ENCODE measurements at regions not wholly inside any gene's neighbourhood (a gene's known extent, or its start where the extent isn't known, plus 50 kb on each side); places are given as distances from the start of the nearest gene placed in this dataset.

DNA sequence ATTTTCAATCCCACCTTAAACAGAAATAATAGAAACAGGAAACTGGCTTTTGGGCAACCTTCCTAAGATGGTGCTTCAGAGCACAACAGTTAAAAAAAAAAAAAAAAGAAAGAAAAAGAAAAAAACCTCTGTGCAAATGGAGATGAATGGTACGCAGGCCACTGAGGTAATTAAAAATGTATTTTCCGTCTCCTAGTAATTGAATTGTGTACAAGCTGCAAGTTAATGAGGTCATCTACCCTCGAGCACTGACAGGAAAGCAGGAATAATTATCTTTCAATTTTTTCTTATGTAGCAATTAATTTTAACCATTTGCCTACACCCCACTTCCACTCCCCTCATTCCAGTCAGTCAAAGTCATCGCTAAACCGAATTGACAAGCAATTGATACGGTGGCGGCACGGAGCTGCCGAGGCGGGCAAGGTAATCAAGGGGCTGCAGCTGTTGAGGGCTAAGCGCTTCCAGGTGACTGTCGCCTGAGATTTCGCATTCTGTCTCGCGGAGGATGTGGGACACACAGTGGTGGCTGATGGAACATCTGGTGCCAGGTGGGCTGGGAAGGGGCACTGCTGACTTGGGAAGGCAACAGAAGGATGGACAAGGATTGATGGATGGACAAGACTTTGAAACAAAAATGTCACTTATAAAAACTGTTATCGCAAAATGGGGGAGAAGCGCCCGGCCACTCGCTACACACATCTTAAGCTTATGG is 109.4 kb downstream of the RCN1 start:
- Histone ChIP-seq H3K27me3 (ENCODE audit: control insufficient read depth in 5 of 5, insufficient read depth in 4 of 5, low read length in 5 of 5) (no peaks in the 10 kb centered on the region), H3K9me3 (ENCODE audit: control insufficient read depth in 5 of 5, low read length in 5 of 5) (no peaks in the 10 kb centered on the region), H3K9ac (ENCODE audit: low read length in 5 of 5) (no peak overlapping the region), H3K4me1 (ENCODE audit: control insufficient read depth in 5 of 5, insufficient read depth in 5 of 5, low read length in 5 of 5) (no peaks in the 10 kb centered on the region), H3K36me3 (ENCODE audit: control insufficient read depth in 5 of 5, insufficient read depth in 5 of 5, low read length in 5 of 5) (no peaks in the 10 kb centered on the region), H3K4me3 (ENCODE audit: low read depth in 1 of 5, low read length in 5 of 5) (no peak overlapping the region), H3K27ac (ENCODE audit: low read depth, low read length) (no peak overlapping the region)

DNA sequence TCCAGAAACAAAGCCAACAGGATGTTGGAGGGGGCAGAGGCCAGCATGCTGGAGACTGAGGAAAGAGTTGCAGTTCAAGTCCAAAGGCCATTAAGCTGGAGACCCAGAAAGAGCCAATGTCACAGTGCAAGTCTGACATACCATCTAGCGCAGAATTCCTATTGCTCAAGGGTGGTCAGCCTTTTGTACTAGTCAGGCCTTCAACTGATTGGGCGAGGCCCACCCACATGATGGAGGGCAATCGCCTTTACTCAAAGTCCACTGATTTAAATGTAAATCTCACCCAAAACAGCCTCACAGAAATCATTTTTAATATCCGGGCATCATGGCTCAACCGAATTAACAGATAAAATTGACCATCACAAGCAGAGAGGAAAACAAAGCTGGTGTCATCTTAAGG is 113.9 kb downstream of the RCN1 start:
- Histone ChIP-seq H3K4me1 (ENCODE audit: control insufficient read depth in 5 of 5, insufficient read depth in 5 of 5, low read length in 5 of 5) (no peaks in the 10 kb centered on the region), H3K27me3 (ENCODE audit: control insufficient read depth in 5 of 5, insufficient read depth in 4 of 5, low read length in 5 of 5) (peaks cover 0 to 7% (median 0%) of the 10 kb centered on the region in 5 donors), H3K9ac (ENCODE audit: low read length in 5 of 5) (no peak overlapping the region), H3K27ac (ENCODE audit: low read depth, low read length) (no peak overlapping the region), H3K36me3 (ENCODE audit: control insufficient read depth in 5 of 5, insufficient read depth in 5 of 5, low read length in 5 of 5) (no peaks in the 10 kb centered on the region), H3K9me3 (ENCODE audit: control insufficient read depth in 5 of 5, low read length in 5 of 5) (no peaks in the 10 kb centered on the region), H3K4me3 (ENCODE audit: low read depth in 1 of 5, low read length in 5 of 5) (no peak overlapping the region)

DNA sequence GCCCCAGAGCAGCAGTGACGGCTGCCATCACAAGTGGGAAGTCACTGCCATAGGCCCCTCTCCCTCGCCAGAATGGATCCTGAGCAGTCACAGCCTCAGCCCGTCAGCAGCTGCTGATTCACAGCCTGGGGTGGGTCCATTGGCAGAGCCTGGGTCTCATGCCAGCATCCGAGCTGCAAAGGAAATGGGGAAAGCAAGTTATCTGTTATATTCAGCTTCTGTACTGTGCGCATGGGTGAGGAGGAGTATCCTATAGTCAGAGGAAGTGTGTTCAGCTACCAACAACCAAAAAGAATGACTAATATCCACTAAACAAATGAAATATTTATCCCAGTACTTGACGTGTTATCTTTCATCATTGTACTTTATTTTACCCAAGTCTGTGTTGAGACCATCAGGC is 119.7 kb downstream of the RCN1 start:
- no peak overlapping the region for H3K9ac ChIP-seq (ENCODE audit: low read length in 5 of 5)
- peaks cover 0 to 7% (median 5%) of the 10 kb centered on the region in 5 donors for H3K27me3 ChIP-seq (ENCODE audit: control insufficient read depth in 5 of 5, insufficient read depth in 4 of 5, low read length in 5 of 5)
- H3K9me3 ChIP-seq (ENCODE audit: control insufficient read depth in 5 of 5, low read length in 5 of 5): no peaks in the 10 kb centered on the region
- H3K36me3 ChIP-seq (ENCODE audit: control insufficient read depth in 5 of 5, insufficient read depth in 5 of 5, low read length in 5 of 5): no peaks in the 10 kb centered on the region
- H3K4me1 ChIP-seq (ENCODE audit: control insufficient read depth in 5 of 5, insufficient read depth in 5 of 5, low read length in 5 of 5): no peaks in the 10 kb centered on the region
- no peak overlapping the region for H3K27ac ChIP-seq (ENCODE audit: low read depth, low read length)
- no peak overlapping the region for H3K4me3 ChIP-seq (ENCODE audit: low read depth in 1 of 5, low read length in 5 of 5)

DNA sequence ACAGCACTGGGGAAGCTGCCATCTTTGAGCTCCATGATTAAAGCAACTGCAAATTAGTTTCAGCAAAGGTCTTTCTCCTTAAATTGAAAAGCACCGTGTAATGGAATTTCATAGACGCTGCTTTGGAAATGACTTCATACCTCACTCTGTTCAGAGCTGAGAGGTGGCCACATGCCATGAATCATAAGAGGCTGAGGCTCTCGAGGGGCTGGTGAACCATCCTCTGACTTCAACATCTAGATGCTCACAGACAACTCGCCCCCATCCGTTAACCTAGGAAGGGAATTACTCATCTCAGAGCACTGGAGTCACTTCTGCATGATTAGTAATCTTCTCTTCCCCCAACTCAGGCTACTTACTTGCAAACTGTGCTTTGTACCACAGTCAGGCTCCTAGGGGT is 122.3 kb downstream of the RCN1 start:
- H3K36me3 ChIP-seq (ENCODE audit: control insufficient read depth in 5 of 5, insufficient read depth in 5 of 5, low read length in 5 of 5): no peaks in the 10 kb centered on the region
- no peak overlapping the region for H3K9ac ChIP-seq (ENCODE audit: low read length in 5 of 5)
- no peaks in the 10 kb centered on the region for H3K9me3 ChIP-seq (ENCODE audit: control insufficient read depth in 5 of 5, low read length in 5 of 5)
- H3K27me3 ChIP-seq (ENCODE audit: control insufficient read depth in 5 of 5, insufficient read depth in 4 of 5, low read length in 5 of 5): peaks cover 0 to 5% (median 5%) of the 10 kb centered on the region in 5 donors
- H3K4me1 ChIP-seq (ENCODE audit: control insufficient read depth in 5 of 5, insufficient read depth in 5 of 5, low read length in 5 of 5): no peaks in the 10 kb centered on the region
- H3K4me3 ChIP-seq (ENCODE audit: low read depth in 1 of 5, low read length in 5 of 5): no peak overlapping the region
- H3K27ac ChIP-seq (ENCODE audit: low read depth, low read length): no peak overlapping the region

DNA sequence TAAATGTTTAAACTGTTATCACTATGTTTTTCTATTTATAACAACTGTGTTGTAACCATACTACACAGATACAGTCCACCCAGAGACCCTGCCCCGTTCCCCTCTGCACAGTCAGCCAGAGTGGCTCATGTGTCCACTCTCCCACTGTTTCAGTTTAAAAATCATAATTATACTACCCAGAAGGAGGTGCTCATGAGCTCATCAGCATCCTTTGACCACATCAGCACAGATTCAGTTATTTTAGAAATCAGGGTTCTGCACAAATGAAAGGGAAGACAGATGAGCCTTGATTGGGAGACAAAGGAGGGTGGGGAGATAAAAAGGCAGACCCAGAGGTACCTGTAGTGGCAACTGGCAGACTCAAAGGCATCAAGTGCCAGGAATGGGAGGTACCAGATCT is 124.3 kb downstream of the RCN1 start:
- no peaks in the 10 kb centered on the region for H3K4me1 ChIP-seq (ENCODE audit: control insufficient read depth in 5 of 5, insufficient read depth in 5 of 5, low read length in 5 of 5)
- peaks cover 0 to 5% (median 0%) of the 10 kb centered on the region in 5 donors for H3K27me3 ChIP-seq (ENCODE audit: control insufficient read depth in 5 of 5, insufficient read depth in 4 of 5, low read length in 5 of 5)
- H3K36me3 ChIP-seq (ENCODE audit: control insufficient read depth in 5 of 5, insufficient read depth in 5 of 5, low read length in 5 of 5): no peaks in the 10 kb centered on the region
- no peak overlapping the region for H3K9ac ChIP-seq (ENCODE audit: low read length in 5 of 5)
- no peak overlapping the region for H3K27ac ChIP-seq (ENCODE audit: low read depth, low read length)
- H3K9me3 ChIP-seq (ENCODE audit: control insufficient read depth in 5 of 5, low read length in 5 of 5): no peaks in the 10 kb centered on the region
- no peak overlapping the region for H3K4me3 ChIP-seq (ENCODE audit: low read depth in 1 of 5, low read length in 5 of 5)

DNA sequence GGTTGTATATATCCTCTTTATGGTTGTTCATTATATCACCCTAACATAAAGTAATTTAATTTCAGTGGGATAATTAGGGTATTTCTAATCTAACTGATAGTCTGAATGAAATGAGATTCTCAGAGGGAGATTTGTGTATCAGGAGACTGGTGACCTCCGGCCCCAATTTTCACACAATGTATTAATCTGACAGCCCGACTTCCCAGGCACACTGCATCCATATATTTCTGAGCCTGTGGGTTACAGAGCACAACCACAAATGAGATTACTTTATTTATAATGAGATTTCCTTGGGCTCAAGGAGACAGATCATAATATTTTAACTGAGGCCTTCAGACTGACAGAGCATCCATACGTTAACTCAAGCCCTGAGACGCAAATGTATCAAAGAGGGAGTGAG is 125.9 kb downstream of the RCN1 start:
- Histone ChIP-seq H3K9me3 (ENCODE audit: control insufficient read depth in 5 of 5, low read length in 5 of 5) (no peaks in the 10 kb centered on the region), H3K27ac (ENCODE audit: low read depth, low read length) (no peak overlapping the region), H3K36me3 (ENCODE audit: control insufficient read depth in 5 of 5, insufficient read depth in 5 of 5, low read length in 5 of 5) (no peaks in the 10 kb centered on the region), H3K27me3 (ENCODE audit: control insufficient read depth in 5 of 5, insufficient read depth in 4 of 5, low read length in 5 of 5) (peaks cover 0 to 5% (median 2%) of the 10 kb centered on the region in 5 donors), H3K9ac (ENCODE audit: low read length in 5 of 5) (no peak overlapping the region), H3K4me3 (ENCODE audit: low read depth in 1 of 5, low read length in 5 of 5) (no peak overlapping the region), H3K4me1 (ENCODE audit: control insufficient read depth in 5 of 5, insufficient read depth in 5 of 5, low read length in 5 of 5) (no peaks in the 10 kb centered on the region)

GRCh38 chr11:32219320-32219719 is 128.4 kb downstream of the RCN1 start:
- Histone ChIP-seq H3K27ac (ENCODE audit: low read depth, low read length) (no peak overlapping the region), H3K4me3 (ENCODE audit: low read depth in 1 of 5, low read length in 5 of 5) (no peak overlapping the region), H3K9ac (ENCODE audit: low read length in 5 of 5) (no peak overlapping the region), H3K27me3 (ENCODE audit: control insufficient read depth in 5 of 5, insufficient read depth in 4 of 5, low read length in 5 of 5) (peaks cover 0 to 4% (median 3%) of the 10 kb centered on the region in 5 donors), H3K36me3 (ENCODE audit: control insufficient read depth in 5 of 5, insufficient read depth in 5 of 5, low read length in 5 of 5) (no peaks in the 10 kb centered on the region), H3K9me3 (ENCODE audit: control insufficient read depth in 5 of 5, low read length in 5 of 5) (no peaks in the 10 kb centered on the region), H3K4me1 (ENCODE audit: control insufficient read depth in 5 of 5, insufficient read depth in 5 of 5, low read length in 5 of 5) (no peaks in the 10 kb centered on the region)

- H3K27me3 ChIP-seq (ENCODE audit: control insufficient read depth in 5 of 5, insufficient read depth in 4 of 5, low read length in 5 of 5): peaks cover 0 to 4% (median 3%) of the 10 kb centered on the region in 5 donors
- no peaks in the 10 kb centered on the region for H3K36me3 ChIP-seq (ENCODE audit: control insufficient read depth in 5 of 5, insufficient read depth in 5 of 5, low read length in 5 of 5)
- H3K9ac ChIP-seq (ENCODE audit: low read length in 5 of 5): no peak overlapping the region
- H3K4me1 ChIP-seq (ENCODE audit: control insufficient read depth in 5 of 5, insufficient read depth in 5 of 5, low read length in 5 of 5): no peaks in the 10 kb centered on the region
- no peaks in the 10 kb centered on the region for H3K9me3 ChIP-seq (ENCODE audit: control insufficient read depth in 5 of 5, low read length in 5 of 5)
- H3K27ac ChIP-seq (ENCODE audit: low read depth, low read length): no peak overlapping the region
- H3K4me3 ChIP-seq (ENCODE audit: low read depth in 1 of 5, low read length in 5 of 5): no peak overlapping the region
Measured at GRCh38 chr11:32221476-32222032, 130.7 kb downstream of the RCN1 start.

- Histone ChIP-seq H3K4me3 (ENCODE audit: low read depth in 1 of 5, low read length in 5 of 5) (no peak overlapping the region), H3K9ac (ENCODE audit: low read length in 5 of 5) (no peak overlapping the region), H3K27ac (ENCODE audit: low read depth, low read length) (no peak overlapping the region), H3K27me3 (ENCODE audit: control insufficient read depth in 5 of 5, insufficient read depth in 4 of 5, low read length in 5 of 5) (peaks cover 0 to 4% (median 0%) of the 10 kb centered on the region in 5 donors), H3K4me1 (ENCODE audit: control insufficient read depth in 5 of 5, insufficient read depth in 5 of 5, low read length in 5 of 5) (no peaks in the 10 kb centered on the region), H3K36me3 (ENCODE audit: control insufficient read depth in 5 of 5, insufficient read depth in 5 of 5, low read length in 5 of 5) (no peaks in the 10 kb centered on the region), H3K9me3 (ENCODE audit: control insufficient read depth in 5 of 5, low read length in 5 of 5) (no peaks in the 10 kb centered on the region)
Measured at GRCh38 chr11:32224580-32224979, 133.7 kb downstream of the RCN1 start.

GRCh38 chr11:32225571-32226285 is 134.9 kb downstream of the RCN1 start:
- Histone ChIP-seq H3K4me1 (ENCODE audit: control insufficient read depth in 5 of 5, insufficient read depth in 5 of 5, low read length in 5 of 5) (no peaks in the 10 kb centered on the region), H3K9me3 (ENCODE audit: control insufficient read depth in 5 of 5, low read length in 5 of 5) (no peaks in the 10 kb centered on the region), H3K27ac (ENCODE audit: low read depth, low read length) (no peak overlapping the region), H3K36me3 (ENCODE audit: control insufficient read depth in 5 of 5, insufficient read depth in 5 of 5, low read length in 5 of 5) (no peaks in the 10 kb centered on the region), H3K4me3 (ENCODE audit: low read depth in 1 of 5, low read length in 5 of 5) (no peak overlapping the region), H3K9ac (ENCODE audit: low read length in 5 of 5) (no peak overlapping the region), H3K27me3 (ENCODE audit: control insufficient read depth in 5 of 5, insufficient read depth in 4 of 5, low read length in 5 of 5) (peaks cover 0 to 4% (median 0%) of the 10 kb centered on the region in 5 donors)
